ENCODE measurements at regions not wholly inside any gene's neighbourhood (a gene's known extent, or its start where the extent isn't known, plus 50 kb on each side); places are given as distances from the start of the nearest gene placed in this dataset.

DNA sequence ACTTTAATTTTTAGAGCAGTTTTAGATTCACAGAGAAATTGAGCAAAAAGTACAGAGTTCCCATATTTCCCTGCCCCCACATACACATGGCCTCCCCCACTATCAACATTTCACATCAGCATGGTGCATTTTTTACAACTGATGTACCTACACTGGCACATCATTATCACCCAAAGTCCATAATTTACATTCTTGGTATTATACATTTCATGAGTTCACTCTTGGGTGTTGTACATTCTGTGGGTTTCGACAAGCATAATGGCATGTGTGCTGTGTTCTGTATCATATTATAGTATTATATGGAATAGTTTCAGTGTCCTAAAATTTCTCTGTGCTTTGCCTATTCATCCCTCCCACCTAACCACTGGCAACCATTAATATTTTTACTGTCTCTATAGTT, 419.8 kb upstream of the THBS1 start:
- no peak for DNase-seq (ENCODE audit: low spot score in 2 of 2)
- intact Hi-C loops (cut with DNase I; ENCODE audit: low total_unique reads): no loop called here
- TF ChIP-seq, protein P1, sequence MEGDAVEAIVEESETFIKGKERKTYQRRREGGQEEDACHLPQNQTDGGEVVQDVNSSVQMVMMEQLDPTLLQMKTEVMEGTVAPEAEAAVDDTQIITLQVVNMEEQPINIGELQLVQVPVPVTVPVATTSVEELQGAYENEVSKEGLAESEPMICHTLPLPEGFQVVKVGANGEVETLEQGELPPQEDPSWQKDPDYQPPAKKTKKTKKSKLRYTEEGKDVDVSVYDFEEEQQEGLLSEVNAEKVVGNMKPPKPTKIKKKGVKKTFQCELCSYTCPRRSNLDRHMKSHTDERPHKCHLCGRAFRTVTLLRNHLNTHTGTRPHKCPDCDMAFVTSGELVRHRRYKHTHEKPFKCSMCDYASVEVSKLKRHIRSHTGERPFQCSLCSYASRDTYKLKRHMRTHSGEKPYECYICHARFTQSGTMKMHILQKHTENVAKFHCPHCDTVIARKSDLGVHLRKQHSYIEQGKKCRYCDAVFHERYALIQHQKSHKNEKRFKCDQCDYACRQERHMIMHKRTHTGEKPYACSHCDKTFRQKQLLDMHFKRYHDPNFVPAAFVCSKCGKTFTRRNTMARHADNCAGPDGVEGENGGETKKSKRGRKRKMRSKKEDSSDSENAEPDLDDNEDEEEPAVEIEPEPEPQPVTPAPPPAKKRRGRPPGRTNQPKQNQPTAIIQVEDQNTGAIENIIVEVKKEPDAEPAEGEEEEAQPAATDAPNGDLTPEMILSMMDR (IDR thresholded peaks at IDR 0.05): no peak
- TF ChIP-seq POLR2A (IDR thresholded peaks at IDR 0.05): no peak
- WGBS, 2 donors: 88 to 100% methylated on average over 1 of the region's 1 CpG
- no peak overlapping the region for H3K4me3 ChIP-seq (ENCODE audit: low read depth, poor library complexity, severe bottlenecking)

DNA sequence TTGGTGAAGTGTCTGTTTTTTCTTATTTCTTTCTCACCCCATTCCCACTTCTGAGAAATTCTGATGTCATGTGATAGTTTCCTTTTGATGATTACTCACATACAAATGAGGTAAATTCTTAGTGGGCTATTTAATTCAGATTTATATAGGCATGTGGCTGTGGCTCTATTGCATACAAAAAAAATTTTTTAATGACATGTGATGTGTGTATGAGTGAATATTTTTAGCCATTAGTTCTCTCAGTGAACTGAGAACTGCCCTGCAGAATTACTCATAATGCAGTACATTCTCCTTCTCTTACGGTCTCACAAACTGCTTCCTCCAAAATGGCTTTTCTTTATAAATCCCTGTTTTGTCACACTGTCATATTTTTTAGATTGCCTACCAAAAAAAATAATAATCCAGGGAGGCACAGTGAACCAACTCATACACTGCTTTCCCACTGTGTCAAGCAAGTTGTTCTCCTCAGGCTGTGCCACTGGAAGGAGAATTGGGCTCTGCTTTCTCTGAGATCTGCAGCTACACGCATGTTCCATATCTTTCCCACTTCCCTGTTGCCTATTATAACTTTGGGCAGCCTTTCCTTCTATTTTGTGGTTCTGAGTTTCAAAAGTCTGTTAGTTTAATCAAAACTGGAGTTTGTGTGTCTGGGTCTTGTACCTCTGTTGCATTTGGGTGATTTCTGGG, 415.7 kb upstream of the THBS1 start:
- no peak for DNase-seq (ENCODE audit: low spot score in 2 of 2)
- intact Hi-C loops (cut with DNase I; ENCODE audit: low total_unique reads): no loop called here
- H3K4me3 ChIP-seq (ENCODE audit: low read depth, poor library complexity, severe bottlenecking): no peak overlapping the region
- WGBS, 2 donors: 73 to 81% methylated on average over 2 of the region's 2 CpGs
- TF ChIP-seq, protein P1 (IDR thresholded peaks at IDR 0.05): no peak
- TF ChIP-seq POLR2A (IDR thresholded peaks at IDR 0.05): no peak

DNA sequence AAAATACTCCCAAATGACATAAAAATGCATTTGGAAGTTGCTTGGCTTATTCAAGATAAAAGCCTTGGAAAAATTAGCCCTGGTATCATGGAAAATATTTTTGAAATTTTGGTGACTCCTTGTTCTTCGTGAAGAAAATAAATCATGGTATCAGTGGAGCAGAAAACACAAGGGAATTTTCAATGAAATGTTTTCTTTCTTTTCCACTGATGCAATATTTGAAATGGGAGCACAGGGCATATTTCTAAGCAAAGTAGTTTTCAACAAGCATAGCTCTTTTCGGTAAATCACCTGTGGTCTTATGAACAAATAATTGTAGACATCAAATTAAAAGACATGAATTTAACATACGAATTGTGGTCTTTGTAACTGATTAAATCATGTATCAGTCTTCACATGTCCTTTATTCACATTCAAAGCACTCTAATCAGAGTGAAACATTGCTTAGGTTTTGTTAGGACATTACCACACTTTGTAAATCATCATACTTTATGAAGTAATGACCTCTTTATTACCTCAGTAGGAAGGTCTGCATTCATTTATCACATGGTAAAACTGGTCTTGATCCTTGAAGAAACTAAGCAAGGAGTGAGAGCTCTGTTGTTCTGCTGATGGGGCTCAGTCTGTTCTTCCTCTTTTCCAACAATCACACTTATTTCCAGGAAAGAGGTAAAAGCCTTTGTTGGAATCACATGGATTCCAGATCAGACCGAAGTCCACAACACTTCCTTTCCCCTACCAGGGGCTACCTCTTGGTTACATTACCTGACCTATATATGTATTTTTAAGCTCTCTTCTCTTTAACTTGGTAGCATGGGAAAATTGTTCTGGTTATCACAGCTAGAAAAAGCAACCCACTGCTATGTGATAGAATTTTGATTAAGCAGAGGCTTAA, 413.5 kb upstream of the THBS1 start:
- WGBS, 2 donors: 48 to 64% methylated on average over 4 of the region's 4 CpGs

GRCh38 chr15:39171944-39172368, 408.9 kb upstream of the THBS1 start:
- 74 to 92% methylated on average over 3 of the region's 3 CpGs for WGBS, 2 donors
- TF ChIP-seq, protein P1 (IDR thresholded peaks at IDR 0.05): no peak
- TF ChIP-seq POLR2A (IDR thresholded peaks at IDR 0.05): no peak
- intact Hi-C loops (cut with DNase I; ENCODE audit: low total_unique reads): loop anchor here (2.0 kb wide), 1 partner anchor 409 kb away; the partner anchor contains the start of gene THBS1
- no peak overlapping the region for H3K4me3 ChIP-seq (ENCODE audit: low read depth, poor library complexity, severe bottlenecking)
- DNase-seq (ENCODE audit: low spot score in 2 of 2): peak; percentile 50 to 87

More for the DNA sequence above, 413.5 kb upstream of the THBS1 start:
- H3K4me3 ChIP-seq (ENCODE audit: low read depth, poor library complexity, severe bottlenecking): no peak overlapping the region
- intact Hi-C loops (cut with DNase I; ENCODE audit: low total_unique reads): no loop called here
- DNase-seq (ENCODE audit: low spot score in 2 of 2): no peak
- no peak for TF ChIP-seq POLR2A (IDR thresholded peaks at IDR 0.05)
- TF ChIP-seq, protein P1 (IDR thresholded peaks at IDR 0.05): no peak

- TF ChIP-seq POLR2A (IDR thresholded peaks at IDR 0.05): no peak
- TF ChIP-seq, protein P1 (IDR thresholded peaks at IDR 0.05): no peak
- no peak overlapping the region for H3K4me3 ChIP-seq (ENCODE audit: low read depth, poor library complexity, severe bottlenecking)
- no peak for DNase-seq (ENCODE audit: low spot score in 2 of 2)
- WGBS, 2 donors: 53 to 65% methylated on average over 17 of the region's 17 CpGs
- intact Hi-C loops (cut with DNase I; ENCODE audit: low total_unique reads): no loop called here
These were observed 408.2 kb upstream of the THBS1 start for GRCh38 chr15:39172380-39173281.

Data from lower leg skin (tissue), 4 donors.